OCI-LY1 (cell line): ENCODE measurements at regions not wholly inside any gene's neighbourhood (a gene's known extent, or its start where the extent isn't known, plus 50 kb on each side); places are given as distances from the start of the nearest gene placed in this dataset.

ENCODE experiments used
- H2AFZ ChIP-seq: fragments of 200-600 bp; sonication (generic), shearing (Covaris generic); 2 replicates; pipeline ENCODE4 v1.6.0; 2014; ENCODE audit warnings: antibody characterized with exemption, mild to moderate bottlenecking, low read length
- H3F3A ChIP-seq: fragments of 200-600 bp; sonication (generic), shearing (Covaris generic); 2 replicates; pipeline ENCODE4 v1.6.0; 2014; ENCODE audit warnings: mild to moderate bottlenecking, antibody characterized with exemption, low read length, moderate library complexity; ENCODE audit not compliant: insufficient read depth
- H3K27ac ChIP-seq: fragments of 200-600 bp; sonication (generic); 2 replicates; pipeline ENCODE4 v1.5.1; 2014; ENCODE audit warnings: low read length, mixed run types, mild to moderate bottlenecking, low read depth; ENCODE audit not compliant: poor library complexity, severe bottlenecking
- H3K27me3 ChIP-seq: fragments of 200-600 bp; sonication (generic); 2 replicates; pipeline ENCODE4 v1.6.0; 2014; ENCODE audit warnings: antibody characterized with exemption, mild to moderate bottlenecking, low read length, moderate library complexity; ENCODE audit not compliant: insufficient read depth
- H3K36me3 ChIP-seq: fragments of 200-600 bp; sonication (generic); 2 replicates; pipeline ENCODE4 v1.6.1; 2014; ENCODE audit warnings: mild to moderate bottlenecking, antibody characterized with exemption, low read length, moderate library complexity, mixed read lengths; ENCODE audit not compliant: insufficient read depth
- H3K4me1 ChIP-seq: fragments of 200-600 bp; sonication (generic); 2 replicates; pipeline ENCODE4 v1.5.1; 2014; ENCODE audit warnings: mild to moderate bottlenecking, low read length, moderate library complexity; ENCODE audit not compliant: insufficient read depth, severe bottlenecking
- H3K4me2 ChIP-seq: fragments of 200-600 bp; sonication (generic), shearing (Covaris generic); 2 replicates; pipeline ENCODE4 v1.6.1; 2014; ENCODE audit warnings: low read length
- H3K4me3 ChIP-seq: fragments of 200-600 bp; sonication (generic); 2 replicates; pipeline ENCODE4 v1.5.1; 2014; ENCODE audit warnings: low read length, low read depth, mild to moderate bottlenecking, mixed read lengths; ENCODE audit not compliant: poor library complexity, severe bottlenecking
- H3K79me2 ChIP-seq: fragments of 200-600 bp; shearing (Covaris generic); 2 replicates; pipeline ENCODE4 v1.6.1; 2016; ENCODE audit warnings: mixed run types, low read length, mixed read lengths; ENCODE audit not compliant: insufficient read depth
- H3K9ac ChIP-seq: fragments of 200-600 bp; sonication (generic), shearing (Covaris generic); 2 replicates; pipeline ENCODE4 v1.6.1; 2014; ENCODE audit warnings: mild to moderate bottlenecking, low read length, mixed read lengths
- H3K9me2 ChIP-seq: fragments of 200-600 bp; sonication (generic), shearing (Covaris generic); 2 replicates; pipeline ENCODE4 v1.6.1; 2014; ENCODE audit warnings: low read depth, mild to moderate bottlenecking, low read length, mixed read lengths
- H3K9me3 ChIP-seq: fragments of 200-600 bp; shearing (Covaris generic); 2 replicates; pipeline ENCODE4 v1.6.1; 2014; ENCODE audit warnings: low read length, mixed read lengths
- H4K20me1 ChIP-seq: fragments of 200-600 bp; sonication (generic), shearing (Covaris generic); 2 replicates; pipeline ENCODE4 v1.6.0; 2016; ENCODE audit warnings: mild to moderate bottlenecking, low read length; ENCODE audit not compliant: insufficient read depth
- CTCF ChIP-seq: fragments of 200-600 bp; sonication (generic), shearing (Covaris generic); IDR thresholded peaks from 2 replicates; pipeline ENCODE4 v1.5.1; 2017; ENCODE audit warnings: mild to moderate bottlenecking, antibody characterized with exemption, low read length, moderate library complexity, mixed read lengths
- EZH2 ChIP-seq: fragments of 200-600 bp; sonication (generic), shearing (Covaris generic); IDR thresholded peaks from 2 replicates; pipeline ENCODE4 v1.8.0; 2017; ENCODE audit warnings: borderline replicate concordance, mixed run types, mild to moderate bottlenecking, antibody characterized with exemption, low read length, moderate library complexity, mixed read lengths

GRCh38 chr16:62755938-62756337 is 719.7 kb upstream of the CDH8 start:
- H3F3A ChIP-seq, result no peaks in the 10 kb centered on the region
- H3K36me3 ChIP-seq, result no peaks in the 10 kb centered on the region
- TF ChIP-seq CTCF, result no peak
- no peak for TF ChIP-seq EZH2
- no peaks in the 10 kb centered on the region for H3K4me1 ChIP-seq
- H3K79me2 ChIP-seq, result no peaks in the 10 kb centered on the region
- H3K27me3 ChIP-seq, result no peaks in the 10 kb centered on the region
- no peak overlapping the region for H2AFZ ChIP-seq
- no peaks in the 10 kb centered on the region for H3K9me2 ChIP-seq
- H3K27ac ChIP-seq, result no peak overlapping the region
- H3K9me3 ChIP-seq, result 0 out of 2 replicates have a peak, but pooled peaks cover 3% of the 10 kb centered on the region
- H4K20me1 ChIP-seq, result no peaks in the 10 kb centered on the region
- no peak overlapping the region for H3K4me3 ChIP-seq
- no peak overlapping the region for H3K4me2 ChIP-seq
- no peak overlapping the region for H3K9ac ChIP-seq

GRCh38 chr16:62752854-62753253 is 716.6 kb upstream of the CDH8 start:
- Histone ChIP-seq H3K79me2 (no peaks in the 10 kb centered on the region), H4K20me1 (no peaks in the 10 kb centered on the region), H3F3A (no peaks in the 10 kb centered on the region), H3K4me1 (no peaks in the 10 kb centered on the region), H3K4me2 (no peak overlapping the region), H3K27me3 (no peaks in the 10 kb centered on the region), H3K9ac (no peak overlapping the region), H3K4me3 (no peak overlapping the region), H3K36me3 (no peaks in the 10 kb centered on the region), H3K9me2 (no peaks in the 10 kb centered on the region), H3K27ac (no peak overlapping the region), H2AFZ (no peak overlapping the region), H3K9me3 (0 out of 2 replicates have a peak, but pooled peaks cover 3% of the 10 kb centered on the region)
- TF ChIP-seq CTCF, result no peak
- TF ChIP-seq EZH2, result no peak

GRCh38 chr16:62751218-62751617 is 715.0 kb upstream of the CDH8 start:
- no peaks in the 10 kb centered on the region for H3K36me3 ChIP-seq
- TF ChIP-seq EZH2 (no peak), CTCF (no peak)

More at GRCh38 chr16:62751218-62751617, 715.0 kb upstream of the CDH8 start:
- Histone ChIP-seq H3K9ac (no peak overlapping the region), H3K9me3 (no peaks in the 10 kb centered on the region), H4K20me1 (no peaks in the 10 kb centered on the region), H3K4me1 (no peaks in the 10 kb centered on the region), H3K4me2 (no peak overlapping the region), H3K79me2 (no peaks in the 10 kb centered on the region), H3K4me3 (no peak overlapping the region), H3F3A (no peaks in the 10 kb centered on the region), H3K9me2 (no peaks in the 10 kb centered on the region), H3K27ac (no peak overlapping the region), H2AFZ (no peak overlapping the region), H3K27me3 (no peaks in the 10 kb centered on the region)
